ENCODE measurements at regions not wholly inside any gene's neighbourhood (a gene's known extent, or its start where the extent isn't known, plus 50 kb on each side); places are given as distances from the start of the nearest gene placed in this dataset.

DNA sequence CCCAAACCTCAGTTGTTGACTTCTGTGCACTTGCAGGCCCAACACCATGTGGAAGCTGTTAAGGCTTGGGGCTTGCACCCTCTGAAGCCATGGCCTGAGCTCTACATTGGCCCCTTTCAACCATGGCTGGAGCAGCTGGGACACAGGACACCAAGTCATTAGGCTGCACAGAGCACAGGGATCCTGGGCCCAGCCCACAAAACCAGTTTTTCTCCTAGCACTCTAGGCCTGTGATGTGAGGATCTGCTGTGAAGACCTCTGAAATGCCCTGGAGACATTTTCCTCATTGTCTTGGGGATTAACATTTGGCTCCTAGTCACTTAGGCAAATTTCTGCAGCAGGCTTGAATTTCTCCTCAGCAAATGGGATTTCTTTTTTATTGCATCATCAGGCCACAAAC is 1255.7 kb downstream of the ZPLD1 start:
- Histone ChIP-seq H2AFZ (no peak overlapping the region), H4K20me1 (ENCODE audit: insufficient read depth, poor library complexity, severe bottlenecking) (no peaks in the 10 kb centered on the region), H3K79me2 (no peaks in the 10 kb centered on the region), H3K27ac (no peak overlapping the region), H3K9me3 (ENCODE audit: low read depth) (no peaks in the 10 kb centered on the region), H3K9me2 (replicated peaks; ENCODE audit: insufficient read depth) (no peaks in the 10 kb centered on the region), H3K27me3 (no peaks in the 10 kb centered on the region), H3K36me3 (replicated peaks; ENCODE audit: insufficient read depth, low read depth) (no peaks in the 10 kb centered on the region), H3K4me2 (no peak overlapping the region), H3K4me1 (ENCODE audit: insufficient read depth) (no peaks in the 10 kb centered on the region), H3K4me3 (no peak overlapping the region)
- TF ChIP-seq, protein P1, sequence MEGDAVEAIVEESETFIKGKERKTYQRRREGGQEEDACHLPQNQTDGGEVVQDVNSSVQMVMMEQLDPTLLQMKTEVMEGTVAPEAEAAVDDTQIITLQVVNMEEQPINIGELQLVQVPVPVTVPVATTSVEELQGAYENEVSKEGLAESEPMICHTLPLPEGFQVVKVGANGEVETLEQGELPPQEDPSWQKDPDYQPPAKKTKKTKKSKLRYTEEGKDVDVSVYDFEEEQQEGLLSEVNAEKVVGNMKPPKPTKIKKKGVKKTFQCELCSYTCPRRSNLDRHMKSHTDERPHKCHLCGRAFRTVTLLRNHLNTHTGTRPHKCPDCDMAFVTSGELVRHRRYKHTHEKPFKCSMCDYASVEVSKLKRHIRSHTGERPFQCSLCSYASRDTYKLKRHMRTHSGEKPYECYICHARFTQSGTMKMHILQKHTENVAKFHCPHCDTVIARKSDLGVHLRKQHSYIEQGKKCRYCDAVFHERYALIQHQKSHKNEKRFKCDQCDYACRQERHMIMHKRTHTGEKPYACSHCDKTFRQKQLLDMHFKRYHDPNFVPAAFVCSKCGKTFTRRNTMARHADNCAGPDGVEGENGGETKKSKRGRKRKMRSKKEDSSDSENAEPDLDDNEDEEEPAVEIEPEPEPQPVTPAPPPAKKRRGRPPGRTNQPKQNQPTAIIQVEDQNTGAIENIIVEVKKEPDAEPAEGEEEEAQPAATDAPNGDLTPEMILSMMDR (IDR thresholded peaks at IDR 0.05; ENCODE audit: poor library complexity): no peak
- TF ChIP-seq EZH2 (IDR thresholded peaks at IDR 0.05; ENCODE audit: borderline replicate concordance): no peak
- TF ChIP-seq EZH2phosphoT487 (IDR thresholded peaks at IDR 0.05; ENCODE audit: low read depth, severe bottlenecking, unreplicated experiment): no peak
- no peak for DNase-seq (ENCODE audit: low spot score)

DNA sequence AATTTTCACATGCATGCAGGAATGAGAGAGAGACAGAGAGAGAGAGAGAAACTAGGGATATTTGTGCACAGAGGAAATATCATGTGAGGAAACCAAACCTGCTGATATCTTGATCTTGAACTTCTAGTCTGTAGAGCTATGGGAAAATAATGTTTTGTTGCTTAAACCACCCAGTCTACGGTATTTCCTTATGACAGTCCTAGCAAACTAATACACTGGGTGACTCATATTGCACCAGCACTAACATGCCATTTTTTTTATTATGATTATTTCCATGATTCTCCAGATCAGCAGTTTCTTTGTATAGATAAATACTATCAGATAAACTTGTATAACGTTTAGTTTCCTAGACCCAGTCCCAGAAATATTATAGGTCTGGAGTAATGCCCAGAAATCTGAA is 1259.0 kb downstream of the ZPLD1 start:
- 79% methylated on average over 2 of the region's 2 CpGs for WGBS (ENCODE audit: low lambda C conversion rate, missing lambda C conversion rate)

DNA sequence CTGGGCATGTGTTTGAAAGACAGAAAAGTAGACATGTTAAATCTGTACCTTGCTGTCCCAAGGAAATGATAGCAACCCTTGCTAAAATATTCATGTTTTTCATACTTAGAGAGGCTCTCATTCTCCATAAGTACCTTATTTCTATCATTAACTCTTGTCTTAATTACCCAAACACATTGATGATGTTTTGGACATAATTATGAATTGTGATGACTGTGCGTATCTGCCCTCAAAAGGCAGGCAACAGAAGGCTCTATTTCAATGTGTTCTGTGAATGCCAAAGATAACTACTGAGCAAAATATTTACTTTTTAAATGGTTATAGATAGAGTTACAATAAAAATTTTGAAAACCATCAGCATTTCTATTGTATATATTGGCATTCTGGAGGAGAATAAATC is 1263.8 kb downstream of the ZPLD1 start:
- Histone ChIP-seq H3K9me3 (ENCODE audit: low read depth) (no peaks in the 10 kb centered on the region), H2AFZ (no peak overlapping the region), H4K20me1 (ENCODE audit: insufficient read depth, poor library complexity, severe bottlenecking) (no peaks in the 10 kb centered on the region), H3K79me2 (no peaks in the 10 kb centered on the region), H3K9me2 (replicated peaks; ENCODE audit: insufficient read depth) (no peaks in the 10 kb centered on the region), H3K36me3 (replicated peaks; ENCODE audit: insufficient read depth, low read depth) (no peaks in the 10 kb centered on the region), H3K27ac (no peak overlapping the region), H3K4me3 (no peak overlapping the region), H3K4me2 (no peak overlapping the region), H3K4me1 (ENCODE audit: insufficient read depth) (no peaks in the 10 kb centered on the region), H3K27me3 (no peaks in the 10 kb centered on the region)
- 95% methylated on average over 1 of the region's 1 CpG for WGBS (ENCODE audit: low lambda C conversion rate, missing lambda C conversion rate)
- TF ChIP-seq EZH2phosphoT487 (IDR thresholded peaks at IDR 0.05; ENCODE audit: low read depth, severe bottlenecking, unreplicated experiment) (no peak), EZH2 (IDR thresholded peaks at IDR 0.05; ENCODE audit: borderline replicate concordance) (no peak)
- TF ChIP-seq, protein P1 (IDR thresholded peaks at IDR 0.05; ENCODE audit: poor library complexity): no peak
- no peak for DNase-seq (ENCODE audit: low spot score)

More for the DNA sequence above, 1259.0 kb downstream of the ZPLD1 start:
- no peaks in the 10 kb centered on the region for H3K4me1 ChIP-seq (ENCODE audit: insufficient read depth)
- no peaks in the 10 kb centered on the region for H3K27me3 ChIP-seq
- no peaks in the 10 kb centered on the region for H3K36me3 ChIP-seq (replicated peaks; ENCODE audit: insufficient read depth, low read depth)
- no peaks in the 10 kb centered on the region for H4K20me1 ChIP-seq (ENCODE audit: insufficient read depth, poor library complexity, severe bottlenecking)
- no peak overlapping the region for H3K27ac ChIP-seq
- no peaks in the 10 kb centered on the region for H3K9me3 ChIP-seq (ENCODE audit: low read depth)
- DNase-seq (ENCODE audit: low spot score): no peak
- TF ChIP-seq, protein P1 (IDR thresholded peaks at IDR 0.05; ENCODE audit: poor library complexity): no peak
- TF ChIP-seq EZH2phosphoT487 (IDR thresholded peaks at IDR 0.05; ENCODE audit: low read depth, severe bottlenecking, unreplicated experiment) (no peak), EZH2 (IDR thresholded peaks at IDR 0.05; ENCODE audit: borderline replicate concordance) (no peak)
- no peak overlapping the region for H3K4me2 ChIP-seq
- no peak overlapping the region for H2AFZ ChIP-seq
- no peaks in the 10 kb centered on the region for H3K9me2 ChIP-seq (replicated peaks; ENCODE audit: insufficient read depth)
- no peaks in the 10 kb centered on the region for H3K79me2 ChIP-seq
- H3K4me3 ChIP-seq: no peak overlapping the region

DNA sequence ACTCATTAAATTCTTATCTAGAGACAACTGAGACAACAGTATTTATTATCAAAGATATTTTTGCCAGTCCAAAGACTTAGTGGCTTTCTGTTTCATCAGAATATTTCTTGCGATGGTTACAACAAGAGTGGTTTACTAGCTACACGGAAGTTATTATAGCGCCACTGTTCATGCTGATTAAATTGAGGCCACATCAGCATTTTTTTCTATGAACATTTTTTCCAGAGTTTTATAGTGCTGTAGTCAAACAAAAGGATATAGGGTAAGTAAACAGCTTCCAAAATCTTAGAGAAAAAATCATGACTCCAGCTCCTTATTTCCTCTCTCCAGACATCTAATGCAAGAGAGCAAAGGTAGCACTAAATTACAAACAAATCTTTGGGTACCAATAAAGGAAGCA is 1264.4 kb downstream of the ZPLD1 start:
- no peaks in the 10 kb centered on the region for H3K36me3 ChIP-seq (replicated peaks; ENCODE audit: insufficient read depth, low read depth)
- no peaks in the 10 kb centered on the region for H3K27me3 ChIP-seq
- H3K9me3 ChIP-seq (ENCODE audit: low read depth): no peaks in the 10 kb centered on the region
- H3K4me3 ChIP-seq: no peak overlapping the region
- no peak overlapping the region for H3K4me2 ChIP-seq
- no peak for TF ChIP-seq EZH2phosphoT487 (IDR thresholded peaks at IDR 0.05; ENCODE audit: low read depth, severe bottlenecking, unreplicated experiment)
- no peak for TF ChIP-seq EZH2 (IDR thresholded peaks at IDR 0.05; ENCODE audit: borderline replicate concordance)
- TF ChIP-seq, protein P1 (IDR thresholded peaks at IDR 0.05; ENCODE audit: poor library complexity): no peak
- no peaks in the 10 kb centered on the region for H3K79me2 ChIP-seq
- H4K20me1 ChIP-seq (ENCODE audit: insufficient read depth, poor library complexity, severe bottlenecking): no peaks in the 10 kb centered on the region
- WGBS (ENCODE audit: low lambda C conversion rate, missing lambda C conversion rate): 84% methylated on average over 3 of the region's 3 CpGs
- no peak overlapping the region for H3K27ac ChIP-seq
- no peak overlapping the region for H2AFZ ChIP-seq
- no peaks in the 10 kb centered on the region for H3K4me1 ChIP-seq (ENCODE audit: insufficient read depth)
- no peaks in the 10 kb centered on the region for H3K9me2 ChIP-seq (replicated peaks; ENCODE audit: insufficient read depth)
- DNase-seq (ENCODE audit: low spot score): no peak
